ENCODE measurements at regions not wholly inside any gene's neighbourhood (a gene's known extent, or its start where the extent isn't known, plus 50 kb on each side); places are given as distances from the start of the nearest gene placed in this dataset.

GRCh38 chr20:19821606-19822005 lies 63.5 kb downstream of the RIN2 start:
- no peak for TF ChIP-seq CTCF (IDR thresholded peaks at IDR 0.05)
- Histone ChIP-seq H3K9me3 (replicated peaks in 1 of 2; ENCODE audit: control insufficient read depth in 1 of 2, insufficient read depth in 1 of 2, low read length in 2 of 2) (peaks cover 0 to 3% of the 10 kb centered on the region in 2 donors), H3K4me3 (replicated peaks in 1 of 3; ENCODE audit: low read depth in 2 of 3, low read length in 3 of 3) (no peak overlapping the region), H4K20me1 (ENCODE audit: insufficient read depth, low read length) (peaks cover 4% of the 10 kb centered on the region), H3K9ac (ENCODE audit: insufficient read depth, low read length, poor library complexity, severe bottlenecking) (no peak overlapping the region), H3K27ac (ENCODE audit: low read depth in 1 of 2, low read length in 2 of 2) (no peak overlapping the region), H2AFZ (ENCODE audit: insufficient read depth, low read depth, low read length, poor library complexity, severe bottlenecking) (no peak overlapping the region), H3K79me2 (ENCODE audit: insufficient read depth, low read length) (no peaks in the 10 kb centered on the region), H3K36me3 (replicated peaks in 1 of 2; ENCODE audit: control insufficient read depth in 1 of 2, insufficient read depth in 2 of 2, low read length in 2 of 2) (peaks cover 0 to 7% of the 10 kb centered on the region in 2 donors), H3K27me3 (ENCODE audit: control insufficient read depth in 2 of 2, insufficient read depth in 2 of 2, low read length in 2 of 2) (no peaks in the 10 kb centered on the region), H3K4me2 (replicated peaks; ENCODE audit: extremely low read depth, low read length, poor library complexity, severe bottlenecking) (no peak overlapping the region), H3K4me1 (ENCODE audit: control insufficient read depth in 1 of 2, insufficient read depth in 2 of 2, low read length in 2 of 2) (no peaks in the 10 kb centered on the region)
- no peak for DNase-seq
- H3K36me3 Mint-ChIP-seq: peaks cover 37 to 52% of the 10 kb centered on the region in 2 donors
- H3K4me3 Mint-ChIP-seq: no peak overlapping the region
- no peaks in the 10 kb centered on the region for H3K27me3 Mint-ChIP-seq (ENCODE audit: low read depth in 3 of 3)
- H3K9me3 Mint-ChIP-seq: peaks cover 0 to 8% (median 3%) of the 10 kb centered on the region in 7 donors
- intact Hi-C loops (cut with micrococcal nuclease): no loop called here
- peaks cover 16% of the 10 kb centered on the region for H3K4me1 Mint-ChIP-seq
- 86% methylated on average over 1 of the region's 3 CpGs for WGBS (ENCODE audit: insufficient coverage)
- H3K27ac Mint-ChIP-seq: peak overlapping the region in 1 of 7 donors; percentile 64

GRCh38 chr20:19823216-19823615 lies 65.2 kb downstream of the RIN2 start:
- peaks cover 0 to 8% (median 3%) of the 10 kb centered on the region in 7 donors for H3K9me3 Mint-ChIP-seq
- WGBS (ENCODE audit: insufficient coverage): no CpG with 5 or more reads among the region's 5 CpGs

More at GRCh38 chr20:19823216-19823615, 65.2 kb downstream of the RIN2 start:
- H3K27ac ChIP-seq (ENCODE audit: low read depth in 1 of 2, low read length in 2 of 2): no peak overlapping the region
- Mint-ChIP-seq H3K4me1 (peaks cover 25% of the 10 kb centered on the region), H3K36me3 (peaks cover 34 to 52% of the 10 kb centered on the region in 2 donors), H3K4me3 (no peak overlapping the region), H3K27me3 (ENCODE audit: low read depth in 3 of 3) (no peaks in the 10 kb centered on the region), H3K27ac (no peak overlapping the region)
- H3K36me3 ChIP-seq (replicated peaks in 1 of 2; ENCODE audit: control insufficient read depth in 1 of 2, insufficient read depth in 2 of 2, low read length in 2 of 2): peaks cover 0 to 7% of the 10 kb centered on the region in 2 donors
- H3K79me2 ChIP-seq (ENCODE audit: insufficient read depth, low read length): no peaks in the 10 kb centered on the region
- no peaks in the 10 kb centered on the region for H3K27me3 ChIP-seq (ENCODE audit: control insufficient read depth in 2 of 2, insufficient read depth in 2 of 2, low read length in 2 of 2)
- no peak for DNase-seq
- peaks cover 0 to 3% of the 10 kb centered on the region in 2 donors for H3K9me3 ChIP-seq (replicated peaks in 1 of 2; ENCODE audit: control insufficient read depth in 1 of 2, insufficient read depth in 1 of 2, low read length in 2 of 2)
- intact Hi-C loops (cut with micrococcal nuclease): no loop called here
- no peak for TF ChIP-seq CTCF (IDR thresholded peaks at IDR 0.05)
- H3K4me2 ChIP-seq (replicated peaks; ENCODE audit: extremely low read depth, low read length, poor library complexity, severe bottlenecking): no peak overlapping the region
- peaks cover 10 to 13% of the 10 kb centered on the region in 2 donors for H3K4me1 ChIP-seq (ENCODE audit: control insufficient read depth in 1 of 2, insufficient read depth in 2 of 2, low read length in 2 of 2)
- peaks cover 4% of the 10 kb centered on the region for H4K20me1 ChIP-seq (ENCODE audit: insufficient read depth, low read length)
- no peak overlapping the region for H3K4me3 ChIP-seq (replicated peaks in 1 of 3; ENCODE audit: low read depth in 2 of 3, low read length in 3 of 3)
- no peak overlapping the region for H3K9ac ChIP-seq (ENCODE audit: insufficient read depth, low read length, poor library complexity, severe bottlenecking)
- no peak overlapping the region for H2AFZ ChIP-seq (ENCODE audit: insufficient read depth, low read depth, low read length, poor library complexity, severe bottlenecking)
